ENCODE measurements at regions not wholly inside any gene's neighbourhood (a gene's known extent, or its start where the extent isn't known, plus 50 kb on each side); places are given as distances from the start of the nearest gene placed in this dataset.

DNA sequence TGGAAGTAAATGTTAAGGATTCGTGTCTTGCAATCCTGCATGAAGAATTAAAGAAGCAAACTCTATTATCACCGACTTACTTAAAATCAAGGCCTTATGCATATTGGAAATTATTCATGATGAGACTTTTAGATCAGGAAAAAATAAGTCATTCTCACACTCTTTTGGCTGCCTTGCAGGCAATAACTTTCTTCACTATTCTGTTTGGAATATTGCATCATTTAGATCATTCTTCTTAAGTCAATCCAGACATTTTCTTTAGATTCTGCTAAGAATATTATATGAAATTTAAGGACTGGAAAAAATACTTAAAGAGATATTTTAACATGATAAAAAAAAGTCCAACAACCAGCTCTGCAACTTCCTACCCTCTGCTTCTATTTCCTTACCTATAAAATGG is 245.4 kb downstream of the LRRN1 start:
- H3K9me3 ChIP-seq = no peaks in the 10 kb centered on the region
- WGBS (ENCODE audit: missing lambda C conversion rate) = 1% methylated on average over 2 of the region's 2 CpGs
- ChIA-PET POLR2A (no interaction called here), CTCF (no interaction called here)
- H3K4me3 ChIP-seq = no peak overlapping the region
- FAIRE-seq (no peak), ATAC-seq (no peak), DNase-seq (ENCODE audit: low read depth in 1 of 2, low spot score in 1 of 2) (no peak)
- no peak overlapping the region for H3K4me2 ChIP-seq
- TF ChIP-seq FOSL2 (IDR thresholded peaks at IDR 0.05) (no peak), FOSL2 (CRISPR knock-in tag; IDR thresholded peaks at IDR 0.05) (no peak), EP300 (IDR thresholded peaks at IDR 0.05) (no peak), HOXB13 (CRISPR knock-in tag; IDR thresholded peaks at IDR 0.05; ENCODE audit: low read depth) (no peak), GATA3 (IDR thresholded peaks at IDR 0.05; ENCODE audit: borderline replicate concordance) (no peak), MAFK (IDR thresholded peaks at IDR 0.05; ENCODE audit: partially characterized antibody) (no peak), JUNB (IDR thresholded peaks at IDR 0.05) (no peak), EHF (CRISPR knock-in tag; IDR thresholded peaks at IDR 0.05) (no peak), ESRRA (IDR thresholded peaks at IDR 0.05; ENCODE audit: borderline replicate concordance, low read length) (no peak), RAD21 (conservative IDR thresholded peaks at IDR 0.05 in 1 of 2, IDR thresholded peaks at IDR 0.05 in 1 of 2) (no peak), MAZ (IDR thresholded peaks at IDR 0.05; ENCODE audit: borderline replicate concordance, low read depth, low read length) (no peak)
- H3K27ac ChIP-seq = no peak overlapping the region
- no peaks in the 10 kb centered on the region for H3K4me1 ChIP-seq

GRCh38 chr3:4045756-4046155 is 246.5 kb downstream of the LRRN1 start:
- FAIRE-seq = no peak
- DNase-seq (ENCODE audit: low read depth in 1 of 2, low spot score in 1 of 2) = no peak
- ChIA-PET CTCF (no interaction called here), POLR2A (no interaction called here)
- ATAC-seq = no peak
- Histone ChIP-seq H3K9me3 (no peaks in the 10 kb centered on the region), H3K27ac (no peak overlapping the region), H3K4me2 (no peak overlapping the region), H3K4me3 (no peak overlapping the region), H3K4me1 (no peaks in the 10 kb centered on the region)
- 0% methylated on average over 1 of the region's 1 CpG for WGBS (ENCODE audit: missing lambda C conversion rate)
- TF ChIP-seq, protein P1, sequence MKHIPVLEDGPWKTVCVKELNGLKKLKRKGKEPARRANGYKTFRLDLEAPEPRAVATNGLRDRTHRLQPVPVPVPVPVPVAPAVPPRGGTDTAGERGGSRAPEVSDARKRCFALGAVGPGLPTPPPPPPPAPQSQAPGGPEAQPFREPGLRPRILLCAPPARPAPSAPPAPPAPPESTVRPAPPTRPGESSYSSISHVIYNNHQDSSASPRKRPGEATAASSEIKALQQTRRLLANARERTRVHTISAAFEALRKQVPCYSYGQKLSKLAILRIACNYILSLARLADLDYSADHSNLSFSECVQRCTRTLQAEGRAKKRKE (CRISPR knock-in tag; IDR thresholded peaks at IDR 0.05; ENCODE audit: low read depth) = no peak
- TF ChIP-seq SREBF2 (IDR thresholded peaks at IDR 0.05) = no peak
- TF ChIP-seq MAZ (IDR thresholded peaks at IDR 0.05; ENCODE audit: borderline replicate concordance, low read depth, low read length) = no peak
- TF ChIP-seq NFE2L2 (conservative IDR thresholded peaks at IDR 0.05; ENCODE audit: low read length) = no peak
- TF ChIP-seq MAX (IDR thresholded peaks at IDR 0.05) = no peak
- TF ChIP-seq NPAS2 (CRISPR knock-in tag; IDR thresholded peaks at IDR 0.05; ENCODE audit: borderline replicate concordance) = no peak
- TF ChIP-seq CHD4 (IDR thresholded peaks at IDR 0.05; ENCODE audit: borderline replicate concordance) = no peak
- TF ChIP-seq FOXS1 (CRISPR knock-in tag; IDR thresholded peaks at IDR 0.05) = no peak
- no peak for TF ChIP-seq HOXB5 (CRISPR knock-in tag; IDR thresholded peaks at IDR 0.05)

DNA sequence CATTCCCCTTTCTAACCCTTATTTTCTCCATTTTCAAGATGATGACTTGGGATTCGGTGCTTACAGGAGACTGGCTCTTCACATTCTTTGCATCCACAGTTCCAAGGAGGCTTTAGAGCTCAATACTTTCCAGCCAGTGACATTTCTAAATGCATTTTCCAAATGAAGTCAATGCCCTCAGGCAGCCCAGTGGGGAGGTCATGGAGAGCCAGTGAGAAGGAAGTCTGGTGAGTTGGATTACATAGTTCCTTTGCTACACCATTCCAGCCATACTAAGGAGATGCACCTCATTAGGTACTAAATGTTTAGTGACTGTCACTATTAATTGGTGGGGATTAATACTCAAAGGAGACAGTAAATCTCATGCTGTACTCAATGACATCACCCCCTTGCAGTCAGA is 248.1 kb downstream of the LRRN1 start:
- TF ChIP-seq RNF2 (IDR thresholded peaks at IDR 0.05; ENCODE audit: borderline replicate concordance, low read depth) = no peak
- no peak for TF ChIP-seq EP300 (IDR thresholded peaks at IDR 0.05)
- no peak for TF ChIP-seq EHF (CRISPR knock-in tag; IDR thresholded peaks at IDR 0.05)
- TF ChIP-seq JUN (IDR thresholded peaks at IDR 0.05) = no peak
- TF ChIP-seq CEBPB (IDR thresholded peaks at IDR 0.05) = no peak
- TF ChIP-seq MAZ (IDR thresholded peaks at IDR 0.05; ENCODE audit: borderline replicate concordance, low read depth, low read length) = no peak
- TF ChIP-seq EHMT2 (IDR thresholded peaks at IDR 0.05; ENCODE audit: low read depth) = no peak
- TF ChIP-seq FOSL2 (IDR thresholded peaks at IDR 0.05) = no peak
- TF ChIP-seq FOSL2 (CRISPR knock-in tag; IDR thresholded peaks at IDR 0.05) = no peak
- TF ChIP-seq CBX8 (IDR thresholded peaks at IDR 0.05) = no peak
- TF ChIP-seq KDM1A (IDR thresholded peaks at IDR 0.05; ENCODE audit: low read depth) = no peak
- TF ChIP-seq HDAC2 (IDR thresholded peaks at IDR 0.05) = no peak
- TF ChIP-seq RFX5 (IDR thresholded peaks at IDR 0.05) = no peak
- no peak for TF ChIP-seq MAX (IDR thresholded peaks at IDR 0.05)
- TF ChIP-seq NR3C1 (IDR thresholded peaks at IDR 0.05) = no peak
- Histone ChIP-seq H3K27ac (no peak overlapping the region), H3K4me3 (no peak overlapping the region), H3K4me2 (no peak overlapping the region), H3K9me3 (no peaks in the 10 kb centered on the region), H3K4me1 (no peaks in the 10 kb centered on the region)
- POLR2A ChIA-PET = no interaction called here
- FAIRE-seq (no peak), DNase-seq (ENCODE audit: low read depth in 1 of 2, low spot score in 1 of 2) (no peak), ATAC-seq (no peak)
- 8% methylated on average over 1 of the region's 1 CpG for WGBS (ENCODE audit: missing lambda C conversion rate)
- CTCF ChIA-PET = interaction anchor here (1.2 kb wide), 1 partner anchor 9 kb away, joined by 3 read pairs; no protein-coding TSS in a partner anchor

Measured in A549 (cell line).